Colonic mucosa (tissue), 4 donors: ENCODE measurements at regions not wholly inside any gene's neighbourhood (a gene's known extent, or its start where the extent isn't known, plus 50 kb on each side); places are given as distances from the start of the nearest gene placed in this dataset.

Experiments used
- DNase-seq: peaks from one replicate; pipeline ENCODE4 v3.0.0-alpha.2; 2020
- H3K27ac ChIP-seq: fragments of 200-600 bp; one replicate; pipeline ENCODE4 v1.8.0; 2021
- H3K27me3 ChIP-seq: fragments of 200-600 bp; one replicate; pipeline ENCODE4 v1.8.0; 2021
- H3K36me3 ChIP-seq: fragments of 200-600 bp; one replicate; pipeline ENCODE4 v1.8.0; 2021
- H3K4me1 ChIP-seq: fragments of 200-600 bp; one replicate; pipeline ENCODE4 v1.8.0; 2021; ENCODE audit warnings: mild to moderate bottlenecking
- H3K4me3 ChIP-seq: fragments of 200-600 bp; one replicate; pipeline ENCODE4 v1.8.0; 2021
- H3K9ac ChIP-seq, 2 donors: one replicate each; pipeline ENCODE4 v1.7.0; 2013; ENCODE audit warnings: control low read depth in 2 of 2, low read depth in 2 of 2, low read length in 2 of 2
- H3K9me3 ChIP-seq: fragments of 200-600 bp; one replicate; pipeline ENCODE4 v1.8.0; 2021
- intact Hi-C: fragments of 100-400 bp; cut with DNase I; formaldehyde crosslinking; loops from one replicate; pipeline ENCODE4 v1.14.1; 2022
- TF ChIP-seq, protein P1 (sequence below): fragments of 200-600 bp; IDR thresholded peaks from one replicate; pipeline ENCODE4 v1.8.0; 2022; ENCODE audit warnings: antibody characterized with exemption, mild to moderate bottlenecking
- donor health status: healthy.
- donor health status: DM: no; HTN: no; CAD: no.
- donor health status: DM: no; HTN: no; CAD: no.

DNA sequence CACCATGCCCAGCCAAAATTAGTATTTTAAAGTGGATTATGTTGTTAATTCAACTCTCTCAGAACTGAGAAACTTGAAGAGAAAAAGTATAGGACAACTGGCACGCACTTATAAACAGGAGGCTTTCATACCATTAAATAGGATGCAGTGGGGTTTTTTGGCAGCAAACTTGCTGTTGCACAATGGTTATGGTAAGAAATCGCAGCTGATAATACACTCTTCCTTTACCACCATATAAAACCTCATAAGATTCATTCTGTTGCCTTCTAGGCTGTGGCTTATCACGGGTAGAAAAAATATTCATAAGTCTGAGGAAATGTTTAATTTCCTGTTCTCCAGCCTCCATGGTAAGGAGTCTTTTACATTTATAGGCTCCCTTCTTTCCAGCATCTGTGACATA, 95.3 kb downstream of the TMCO5A start:
- TF ChIP-seq, protein P1, sequence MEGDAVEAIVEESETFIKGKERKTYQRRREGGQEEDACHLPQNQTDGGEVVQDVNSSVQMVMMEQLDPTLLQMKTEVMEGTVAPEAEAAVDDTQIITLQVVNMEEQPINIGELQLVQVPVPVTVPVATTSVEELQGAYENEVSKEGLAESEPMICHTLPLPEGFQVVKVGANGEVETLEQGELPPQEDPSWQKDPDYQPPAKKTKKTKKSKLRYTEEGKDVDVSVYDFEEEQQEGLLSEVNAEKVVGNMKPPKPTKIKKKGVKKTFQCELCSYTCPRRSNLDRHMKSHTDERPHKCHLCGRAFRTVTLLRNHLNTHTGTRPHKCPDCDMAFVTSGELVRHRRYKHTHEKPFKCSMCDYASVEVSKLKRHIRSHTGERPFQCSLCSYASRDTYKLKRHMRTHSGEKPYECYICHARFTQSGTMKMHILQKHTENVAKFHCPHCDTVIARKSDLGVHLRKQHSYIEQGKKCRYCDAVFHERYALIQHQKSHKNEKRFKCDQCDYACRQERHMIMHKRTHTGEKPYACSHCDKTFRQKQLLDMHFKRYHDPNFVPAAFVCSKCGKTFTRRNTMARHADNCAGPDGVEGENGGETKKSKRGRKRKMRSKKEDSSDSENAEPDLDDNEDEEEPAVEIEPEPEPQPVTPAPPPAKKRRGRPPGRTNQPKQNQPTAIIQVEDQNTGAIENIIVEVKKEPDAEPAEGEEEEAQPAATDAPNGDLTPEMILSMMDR: no peak
- Histone ChIP-seq H3K27ac (no peak overlapping the region), H3K27me3 (no peaks in the 10 kb centered on the region), H3K9ac (no peak overlapping the region), H3K36me3 (no peaks in the 10 kb centered on the region), H3K9me3 (no peaks in the 10 kb centered on the region), H3K4me3 (no peak overlapping the region), H3K4me1 (no peaks in the 10 kb centered on the region)
- intact Hi-C loops: no loop called here
- no peak for DNase-seq

GRCh38 chr15:38030609-38031008, 96.2 kb downstream of the TMCO5A start:
- no peak overlapping the region for H3K4me3 ChIP-seq
- H3K9me3 ChIP-seq: no peaks in the 10 kb centered on the region
- no peak overlapping the region for H3K9ac ChIP-seq
- no peak overlapping the region for H3K27ac ChIP-seq
- intact Hi-C loops: no loop called here
- H3K4me1 ChIP-seq: no peaks in the 10 kb centered on the region
- no peak for DNase-seq
- no peaks in the 10 kb centered on the region for H3K27me3 ChIP-seq
- H3K36me3 ChIP-seq: no peaks in the 10 kb centered on the region
- TF ChIP-seq, protein P1: no peak

- H3K27ac ChIP-seq: no peak overlapping the region
- no peak overlapping the region for H3K9ac ChIP-seq
- TF ChIP-seq, protein P1: no peak
- no peaks in the 10 kb centered on the region for H3K27me3 ChIP-seq
- H3K9me3 ChIP-seq: no peaks in the 10 kb centered on the region
- no peaks in the 10 kb centered on the region for H3K4me1 ChIP-seq
- DNase-seq: no peak
- intact Hi-C loops: no loop called here
- no peaks in the 10 kb centered on the region for H3K36me3 ChIP-seq
- H3K4me3 ChIP-seq: no peak overlapping the region
Measured at GRCh38 chr15:38035701-38036100, 101.3 kb downstream of the TMCO5A start.

GRCh38 chr15:38036790-38037338, 102.4 kb downstream of the TMCO5A start:
- no peak overlapping the region for H3K4me3 ChIP-seq
- H3K27me3 ChIP-seq: no peaks in the 10 kb centered on the region
- no peak for DNase-seq
- H3K27ac ChIP-seq: no peak overlapping the region
- TF ChIP-seq, protein P1: no peak
- no peaks in the 10 kb centered on the region for H3K36me3 ChIP-seq
- no peaks in the 10 kb centered on the region for H3K9me3 ChIP-seq
- no peak overlapping the region for H3K9ac ChIP-seq
- intact Hi-C loops: no loop called here
- H3K4me1 ChIP-seq: no peaks in the 10 kb centered on the region

DNA sequence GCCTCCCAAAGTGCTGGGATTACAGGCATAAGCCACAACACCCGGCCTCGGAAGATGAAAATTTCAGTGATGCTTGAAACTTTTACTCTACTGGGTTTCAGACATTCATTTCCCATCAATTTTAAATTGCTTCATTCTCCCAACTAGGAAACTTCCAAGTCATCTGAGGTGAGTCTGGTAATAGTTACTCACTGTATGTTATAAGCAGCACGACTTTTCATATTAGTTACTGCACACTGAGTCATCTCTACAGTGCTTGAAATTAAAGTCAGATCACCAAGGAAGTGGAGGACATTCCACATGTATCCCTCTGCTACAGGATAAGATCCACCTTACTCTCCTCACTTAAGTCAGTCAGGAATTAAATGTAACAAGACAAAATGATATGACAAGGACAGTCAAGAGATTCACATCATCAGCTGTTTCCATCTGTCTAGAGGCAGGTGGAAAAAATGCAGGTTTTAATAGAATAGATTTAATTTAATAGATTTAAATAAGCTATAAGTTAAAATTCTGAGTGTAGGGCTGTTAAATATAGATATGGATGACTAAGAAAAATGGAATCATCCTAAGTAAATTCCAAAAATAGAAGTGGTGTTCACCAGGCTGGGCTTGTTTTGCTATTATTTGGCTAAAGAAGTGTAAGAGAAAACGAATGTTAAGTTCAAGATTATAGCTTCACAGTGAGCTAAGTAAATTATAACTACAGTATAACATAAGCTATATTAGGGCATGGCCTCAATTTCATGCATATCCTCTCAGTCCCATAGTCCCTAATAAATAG, 104.4 kb downstream of the TMCO5A start:
- TF ChIP-seq, protein P1: no peak
- no peaks in the 10 kb centered on the region for H3K27me3 ChIP-seq
- no peak overlapping the region for H3K9ac ChIP-seq
- no peaks in the 10 kb centered on the region for H3K9me3 ChIP-seq
- DNase-seq: no peak
- intact Hi-C loops: no loop called here
- H3K27ac ChIP-seq: no peak overlapping the region
- no peak overlapping the region for H3K4me3 ChIP-seq
- H3K4me1 ChIP-seq: no peaks in the 10 kb centered on the region
- H3K36me3 ChIP-seq: no peaks in the 10 kb centered on the region
